H1 (cell line): ENCODE measurements at regions not wholly inside any gene's neighbourhood (a gene's known extent, or its start where the extent isn't known, plus 50 kb on each side); places are given as distances from the start of the nearest gene placed in this dataset.

Experiments used
- CTCF ChIA-PET: fragments of 300-600 bp; sonication (Branson Sonifier 250); formaldehyde crosslinking; loops from one replicate; lab custom pipeline; 2021; ENCODE audit not compliant: partially characterized antibody; lab: Charles Lee
- POLR2A ChIA-PET: fragments of 300-600 bp; sonication (Branson Sonifier 250); formaldehyde crosslinking; loops from one replicate; lab custom pipeline; 2021; ENCODE audit warnings: inconsistent platforms; ENCODE audit not compliant: partially characterized antibody; lab: Charles Lee
- DNase-seq, 2 experiments: peaks; one replicate each; pipeline versions ENCODE4 v3.0.0 to v3.0.0-alpha.2; 2010 to 2022; ENCODE audit warnings: low spot score in 2 of 2, low read depth in 1 of 2, mixed read lengths in 1 of 2
- FAIRE-seq: peaks from 2 replicates; lab custom pipeline; 2011; peaks lifted over from hg19 to GRCh38; lab: Jason Lieb, UNC
- H2AFZ ChIP-seq: 2 replicates; pipeline ENCODE4 v1.8.1; 2012; ENCODE audit warnings: low read length, inconsistent platforms
- H2AK5ac ChIP-seq: 2 replicates; pipeline ENCODE4 v1.6.1; 2013; ENCODE audit warnings: low read depth, low read length
- H2BK120ac ChIP-seq: replicated peaks from 2 replicates; pipeline ENCODE3; 2013; ENCODE audit warnings: low read depth, low read length, inconsistent platforms
- H2BK12ac ChIP-seq: 2 replicates; pipeline ENCODE4 v1.6.1; 2013; ENCODE audit warnings: low read depth, low read length
- H2BK15ac ChIP-seq: 2 replicates; pipeline ENCODE4 v1.6.1; 2013; ENCODE audit warnings: low read length
- H2BK20ac ChIP-seq: 2 replicates; pipeline ENCODE4 v1.6.1; 2013; ENCODE audit warnings: low read length
- H2BK5ac ChIP-seq: 2 replicates; pipeline ENCODE4 v1.6.1; 2013; ENCODE audit warnings: low read depth, low read length
- H3K14ac ChIP-seq: 2 replicates; pipeline ENCODE4 v1.6.1; 2013; ENCODE audit warnings: inconsistent platforms; ENCODE audit not compliant: insufficient read length
- H3K18ac ChIP-seq: 2 replicates; pipeline ENCODE4 v1.6.1; 2013; ENCODE audit warnings: low read length; ENCODE audit errors: extremely low read depth
- H3K23ac ChIP-seq: 2 replicates; pipeline ENCODE4 v1.6.1; 2013; ENCODE audit warnings: inconsistent platforms; ENCODE audit not compliant: insufficient read length
- H3K23me2 ChIP-seq: 2 replicates; pipeline ENCODE4 v1.6.1; 2013; ENCODE audit warnings: low read depth, low read length
- H3K27ac ChIP-seq: 2 replicates; pipeline ENCODE4 v1.6.1; 2011; ENCODE audit warnings: low read depth, low read length, inconsistent platforms
- H3K27me3 ChIP-seq, 4 experiments: replicated peaks in 1 of 4; 1 replicate in 1 of 4; 2 replicates in 3 of 4; pipeline versions ENCODE4 v1.6.1 to v1.8.1; 2011 to 2013; ENCODE audit warnings: low read length in 3 of 4, mild to moderate bottlenecking in 3 of 4, inconsistent platforms in 2 of 4, mixed read lengths in 2 of 4, moderate library complexity in 1 of 4; ENCODE audit not compliant: control insufficient read depth in 3 of 4, insufficient read depth in 3 of 4; ENCODE audit errors: extremely low read depth in 1 of 4
- H3K36me3 ChIP-seq, 4 experiments: 2 replicates each; pipeline versions ENCODE4 v1.6.1 to v1.8.1; 2011 to 2013; ENCODE audit warnings: mild to moderate bottlenecking in 4 of 4, low read length in 3 of 4, moderate library complexity in 2 of 4, control low read depth in 1 of 4, inconsistent platforms in 1 of 4; ENCODE audit not compliant: insufficient read depth in 4 of 4, control insufficient read depth in 2 of 4
- H3K4ac ChIP-seq: replicated peaks from 2 replicates; pipeline ENCODE3; 2013; ENCODE audit warnings: low read length, low read depth, mixed read lengths, inconsistent platforms; ENCODE audit not compliant: insufficient read length
- H3K4me1 ChIP-seq, 4 experiments: replicated peaks in 1 of 4; 1 replicate in 1 of 4; 2 replicates in 3 of 4; pipeline versions ENCODE4 v1.6.1 to v1.8.1; 2011 to 2013; ENCODE audit warnings: low read length in 3 of 4, inconsistent platforms in 2 of 4, mixed read lengths in 1 of 4; ENCODE audit not compliant: insufficient read depth in 4 of 4, control insufficient read depth in 3 of 4
- H3K4me2 ChIP-seq, 2 experiments: 2 replicates each; pipeline versions ENCODE4 v1.6.1 to v1.8.1; 2011 to 2013; ENCODE audit warnings: low read depth in 2 of 2, low read length in 2 of 2, control low read depth in 1 of 2, inconsistent platforms in 1 of 2, mild to moderate bottlenecking in 1 of 2; ENCODE audit not compliant: insufficient read depth in 1 of 2
- H3K4me3 ChIP-seq, 4 experiments: fragments of 200-600, 300-600 bp in 1 of 4; sonication (generic), shearing (Covaris generic), sonication (Bioruptor Twin) in 1 of 4; 2 replicates each; pipeline versions ENCODE4 v1.5.1 to v1.8.1; 2011 to 2016; ENCODE audit warnings: low read length in 4 of 4, low read depth in 3 of 4, control low read depth in 2 of 4, inconsistent platforms in 2 of 4, mild to moderate bottlenecking in 2 of 4, mixed read lengths in 1 of 4, moderate library complexity in 1 of 4; ENCODE audit not compliant: insufficient read depth in 2 of 4; ENCODE audit errors: extremely low read depth in 1 of 4
- H3K56ac ChIP-seq: replicated peaks from 2 replicates; pipeline ENCODE3; 2013; ENCODE audit warnings: low read depth, mild to moderate bottlenecking, mixed read lengths, low read length, inconsistent platforms; ENCODE audit not compliant: insufficient read length
- H3K79me1 ChIP-seq: 2 replicates; pipeline ENCODE4 v1.6.1; 2013; ENCODE audit warnings: low read depth, low read length, control low read depth
- H3K79me2 ChIP-seq, 2 experiments: 2 replicates each; pipeline versions ENCODE4 v1.6.1 to v1.8.1; 2012 to 2013; ENCODE audit warnings: low read length in 2 of 2, mild to moderate bottlenecking in 2 of 2, inconsistent platforms in 1 of 2; ENCODE audit not compliant: insufficient read depth in 2 of 2, control insufficient read depth in 1 of 2
- H3K9ac ChIP-seq, 4 experiments: replicated peaks in 1 of 4; 1 replicate in 1 of 4; 2 replicates in 3 of 4; pipeline versions ENCODE4 v1.6.1 to v1.8.1; 2011 to 2013; ENCODE audit warnings: low read depth in 3 of 4, low read length in 3 of 4, control low read depth in 2 of 4, mild to moderate bottlenecking in 2 of 4, moderate library complexity in 2 of 4, inconsistent platforms in 1 of 4; ENCODE audit errors: extremely low read depth in 1 of 4
- H3K9me3 ChIP-seq, 2 experiments: 2 replicates each; pipeline versions ENCODE4 v1.6.1 to v1.8.1; 2012 to 2013; ENCODE audit warnings: mild to moderate bottlenecking in 2 of 2, moderate library complexity in 2 of 2, control low read depth in 1 of 2, inconsistent platforms in 1 of 2, low read depth in 1 of 2, low read length in 1 of 2, mixed read lengths in 1 of 2; ENCODE audit not compliant: insufficient read depth in 2 of 2
- H4K20me1 ChIP-seq, 2 experiments: replicated peaks in 1 of 2; 2 replicates each; pipeline versions ENCODE3 to v1.8.1; 2011 to 2013; ENCODE audit warnings: inconsistent platforms in 2 of 2, low read length in 2 of 2, mild to moderate bottlenecking in 1 of 2; ENCODE audit not compliant: insufficient read depth in 2 of 2, control insufficient read depth in 1 of 2
- H4K5ac ChIP-seq: 2 replicates; pipeline ENCODE4 v1.6.1; 2013; ENCODE audit warnings: low read length, low read depth, mixed read lengths, inconsistent platforms; ENCODE audit not compliant: insufficient read length
- H4K8ac ChIP-seq: 2 replicates; pipeline ENCODE4 v1.8.0; 2013; ENCODE audit warnings: mild to moderate bottlenecking, moderate library complexity, low read length, inconsistent platforms; ENCODE audit not compliant: insufficient read depth; ENCODE audit errors: extremely low read depth
- H4K91ac ChIP-seq: replicated peaks from 2 replicates; pipeline ENCODE3; 2013; ENCODE audit warnings: low read length, mixed read lengths, inconsistent platforms; ENCODE audit not compliant: insufficient read length
- ATF3 ChIP-seq: IDR thresholded peaks from 2 replicates; pipeline ENCODE4 v1.6.1; 2011; ENCODE audit warnings: low read depth, mild to moderate bottlenecking, low read length; ENCODE audit not compliant: insufficient read depth
- CBX8 ChIP-seq: fragments of 300-800, 300-1000 bp; sonication (generic); IDR thresholded peaks from 2 replicates; pipeline ENCODE4 v1.7.1; 2016; ENCODE audit warnings: low read depth, low read length, borderline replicate concordance
- CHD1 ChIP-seq: IDR thresholded peaks from 2 replicates; pipeline ENCODE4 v1.6.1; 2012; ENCODE audit warnings: low read depth, low read length, improper control_type of control experiment
- CREB1 ChIP-seq: IDR thresholded peaks from 2 replicates; pipeline ENCODE4 v1.6.1; 2012; ENCODE audit warnings: inconsistent platforms
- CTCF ChIP-seq, 3 experiments: IDR thresholded peaks; 1 replicate in 2 of 3; 2 replicates in 1 of 3; pipeline versions ENCODE4 v1.5.1 to v1.6.1; 2011; ENCODE audit warnings: low read length in 3 of 3, mild to moderate bottlenecking in 3 of 3, inconsistent platforms in 2 of 3, low read depth in 1 of 3, moderate library complexity in 1 of 3; ENCODE audit not compliant: insufficient read depth in 1 of 3; ENCODE audit errors: control extremely low read depth in 1 of 3
- NANOG ChIP-seq: IDR thresholded peaks from 2 replicates; pipeline ENCODE4 v1.6.1; 2011; ENCODE audit warnings: low read length, low read depth, mild to moderate bottlenecking, inconsistent platforms; ENCODE audit not compliant: insufficient read depth, poor library complexity, severe bottlenecking
- RAD21 ChIP-seq, 2 experiments: IDR thresholded peaks in 1 of 2; conservative IDR thresholded peaks in 1 of 2; 2 replicates each; pipeline ENCODE4 v1.6.1; 2011; ENCODE audit warnings: low read depth in 2 of 2, low read length in 2 of 2, improper control_type of control experiment in 1 of 2, inconsistent platforms in 1 of 2, mild to moderate bottlenecking in 1 of 2, moderate library complexity in 1 of 2
- RNF2 ChIP-seq: fragments of 200-900, 300-1000 bp; sonication (generic); IDR thresholded peaks from 2 replicates; pipeline ENCODE4 v1.7.1; 2016; ENCODE audit warnings: borderline replicate concordance, low read depth, mild to moderate bottlenecking, antibody characterized with exemption, low read length; ENCODE audit not compliant: poor library complexity, severe bottlenecking; ENCODE audit errors: missing control alignments
- WGBS, 2 experiments: shearing (Covaris generic) in 1 of 2; methylation state at CpG; one replicate each; pipeline versions ENCODE4 v1.1.6 to v1.1.7; 2013 to 2015; ENCODE audit warnings: low lambda C conversion rate in 2 of 2, mixed read lengths in 2 of 2, inconsistent platforms in 1 of 2, low coverage in 1 of 2, missing lambda C conversion rate in 1 of 2; ENCODE audit not compliant: insufficient replicate concordance in 2 of 2, insufficient coverage in 1 of 2, insufficient read length in 1 of 2; ENCODE audit errors: extremely low coverage in 1 of 2, missing lambda C conversion rate in 1 of 2; 5-methylcytosine and 5-hydroxymethylcytosine counted together

GRCh38 chr4:66574145-66574978, 904.1 kb upstream of the EPHA5 start:
- Histone ChIP-seq H2BK5ac (no peak overlapping the region), H2BK15ac (no peak overlapping the region), H3K4ac (no peak overlapping the region), H2AK5ac (no peak overlapping the region), H2AFZ (peak overlapping the region; percentile 65; the same call in 1 of the 2 replicates), H3K18ac (no peak overlapping the region), H3K23me2 (no peaks in the 10 kb centered on the region), H3K27ac (no peak overlapping the region), H4K20me1 (no peaks in the 10 kb centered on the region), H2BK120ac (no peak overlapping the region), H3K56ac (no peak overlapping the region), H3K79me2 (no peaks in the 10 kb centered on the region), H3K4me2 (no peak overlapping the region), H3K27me3 (no peaks in the 10 kb centered on the region), H2BK12ac (no peak overlapping the region), H3K9me3 (no peaks in the 10 kb centered on the region), H3K4me3 (no peak overlapping the region), H4K91ac (no peak overlapping the region), H3K9ac (no peak overlapping the region), H3K4me1 (no peaks in the 10 kb centered on the region), H3K23ac (no peak overlapping the region), H4K5ac (no peak overlapping the region), H4K8ac (no peak overlapping the region), H3K36me3 (no peaks in the 10 kb centered on the region), H3K79me1 (no peaks in the 10 kb centered on the region), H2BK20ac (no peak overlapping the region), H3K14ac (no peak overlapping the region)
- ChIA-PET CTCF (interaction anchor here (0.6 to 1.5 kb wide), 6 partner anchors 11 to 151 kb away, joined by 3 to 7 read pairs (median 4); no protein-coding TSS in a partner anchor), POLR2A (no interaction called here)
- FAIRE-seq (no peak), DNase-seq (no peak)
- 88% methylated on average over 7 of the region's 7 CpGs; no CpG with 5 or more reads in 1 of the 2 experiments for WGBS, 2 experiments
- TF ChIP-seq CTCF (IDR thresholded peaks at IDR 0.05; ENCODE audit: control extremely low read depth in 1 of 3, insufficient read depth in 1 of 3, low read depth in 1 of 3, low read length in 3 of 3) (peak in 1 of 3 experiments; percentile 14; a peak in 1 of 4 replicates), CREB1 (no peak), CBX8 (no peak), NANOG (no peak), RAD21 (IDR thresholded peaks at IDR 0.05 in 1 of 2, conservative IDR thresholded peaks at IDR 0.05 in 1 of 2; ENCODE audit: low read depth in 2 of 2, low read length in 2 of 2) (peak; percentile 36 to 42), ATF3 (no peak), CHD1 (no peak), RNF2 (no peak)
